Frontal cortex (tissue), 3 donors: ENCODE measurements at regions not wholly inside any gene's neighbourhood (a gene's known extent, or its start where the extent isn't known, plus 50 kb on each side); places are given as distances from the start of the nearest gene placed in this dataset.

Source experiments
- DNase-seq, 2 donors: peaks; one replicate each; pipeline ENCODE4 v3.0.0; 2012; ENCODE audit warnings: low spot score in 2 of 2
- FAIRE-seq: peaks from 2 replicates; lab custom pipeline; 2012; peaks lifted over from hg19 to GRCh38; lab: Jason Lieb, UNC
- donor health status: control.
- donor health status: control.
- donor health status: control.

- FAIRE-seq (no peak), DNase-seq (no peak)
Observed at GRCh38 chr1:229031481-229032341, 239.2 kb upstream of the RAB4A start.

- no peak for DNase-seq
- no peak for FAIRE-seq
Observed at GRCh38 chr1:229032375-229032774, 238.5 kb upstream of the RAB4A start.

DNA sequence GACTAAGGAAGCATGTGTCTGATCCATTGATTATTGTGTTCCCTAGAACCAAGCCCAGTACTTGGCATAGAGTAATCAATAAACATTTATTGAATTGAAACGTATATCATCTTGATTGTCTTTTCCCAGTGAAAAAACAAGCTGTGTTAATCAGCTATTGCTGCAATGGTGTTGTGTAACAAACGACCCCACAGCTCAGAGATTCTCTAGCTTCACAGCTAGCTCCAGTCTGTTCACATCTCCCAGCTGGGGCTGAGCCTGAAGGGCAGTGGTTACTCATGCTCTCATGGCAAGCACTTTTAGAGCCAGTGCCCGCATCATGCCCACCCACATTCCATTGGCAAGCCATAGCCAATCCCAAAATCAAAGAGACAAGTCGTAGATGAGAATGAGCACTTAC is 237.4 kb upstream of the RAB4A start:
- DNase-seq (no peak), FAIRE-seq (no peak)

- no peak for FAIRE-seq
- DNase-seq, result no peak
Observed at GRCh38 chr1:229034342-229034741, 236.6 kb upstream of the RAB4A start.

GRCh38 chr1:229035054-229035747 is 235.7 kb upstream of the RAB4A start:
- DNase-seq (no peak), FAIRE-seq (no peak)

DNA sequence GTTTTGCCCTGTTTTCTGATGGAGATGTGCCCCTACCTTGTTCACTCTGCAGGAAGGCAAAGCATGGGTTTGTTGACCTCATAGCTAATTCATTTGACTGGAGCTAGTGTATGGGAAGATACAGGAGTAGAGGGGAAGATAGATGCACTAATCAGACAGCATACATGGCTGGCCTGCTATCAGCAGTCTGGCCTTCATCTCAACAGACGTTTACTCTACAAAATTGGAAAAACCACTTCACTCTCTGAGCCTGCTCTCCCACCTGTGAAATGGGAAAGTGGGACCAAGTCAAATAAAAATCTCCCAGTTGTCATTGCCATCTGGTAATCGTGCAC is 235.2 kb upstream of the RAB4A start:
- FAIRE-seq, result no peak

GRCh38 chr1:229037806-229038405 is 233.0 kb upstream of the RAB4A start:
- no peak for DNase-seq
- no peak for FAIRE-seq

More for the DNA sequence above, 235.2 kb upstream of the RAB4A start:
- no peak for DNase-seq

GRCh38 chr1:229040630-229041358 is 230.1 kb upstream of the RAB4A start:
- no peak for DNase-seq
- FAIRE-seq, result no peak

- no peak for FAIRE-seq
- no peak for DNase-seq
Observed at GRCh38 chr1:229041946-229042345, 229.0 kb upstream of the RAB4A start.

DNA sequence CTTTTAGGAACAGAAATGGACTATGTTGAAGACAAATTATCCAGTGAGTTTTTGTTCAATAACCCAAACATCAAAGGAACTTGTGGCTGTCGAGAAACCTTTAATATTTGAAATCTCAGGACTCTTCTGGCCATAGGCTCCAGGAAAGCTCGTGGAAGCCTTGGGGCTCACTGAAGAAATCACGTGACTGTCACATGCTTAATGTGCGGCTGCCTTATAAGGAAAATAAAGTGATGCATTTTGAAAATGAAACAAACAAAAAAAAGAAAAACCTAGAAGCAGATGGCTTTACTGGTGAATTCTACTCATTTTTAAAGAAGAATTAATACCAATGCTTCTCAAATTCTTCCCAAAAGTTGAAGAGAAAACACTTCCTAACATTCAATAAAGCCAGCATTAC is 228.4 kb upstream of the RAB4A start:
- FAIRE-seq, result no peak
- DNase-seq, result no peak

DNA sequence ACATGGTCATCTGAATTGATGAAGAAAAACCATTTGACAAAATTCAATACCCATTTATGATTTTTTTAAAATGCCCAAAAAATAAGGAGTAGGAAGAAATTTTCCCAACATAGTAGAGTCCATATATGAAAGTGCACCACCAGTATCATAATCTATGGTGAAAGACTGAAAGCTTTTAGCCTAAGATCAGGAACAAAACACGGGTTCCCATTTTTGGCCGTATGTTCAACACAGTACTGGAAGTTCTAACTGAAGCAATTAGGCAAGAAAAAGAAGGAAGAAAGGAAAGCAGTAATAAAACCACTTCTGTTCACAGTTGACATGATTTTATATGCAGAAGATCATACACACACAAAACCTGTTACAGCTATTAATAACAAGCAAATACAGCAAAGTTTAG is 227.8 kb upstream of the RAB4A start:
- FAIRE-seq (no peak), DNase-seq (no peak)

- DNase-seq (no peak), FAIRE-seq (no peak)
Observed at GRCh38 chr1:229046251-229046853, 224.6 kb upstream of the RAB4A start.

DNA sequence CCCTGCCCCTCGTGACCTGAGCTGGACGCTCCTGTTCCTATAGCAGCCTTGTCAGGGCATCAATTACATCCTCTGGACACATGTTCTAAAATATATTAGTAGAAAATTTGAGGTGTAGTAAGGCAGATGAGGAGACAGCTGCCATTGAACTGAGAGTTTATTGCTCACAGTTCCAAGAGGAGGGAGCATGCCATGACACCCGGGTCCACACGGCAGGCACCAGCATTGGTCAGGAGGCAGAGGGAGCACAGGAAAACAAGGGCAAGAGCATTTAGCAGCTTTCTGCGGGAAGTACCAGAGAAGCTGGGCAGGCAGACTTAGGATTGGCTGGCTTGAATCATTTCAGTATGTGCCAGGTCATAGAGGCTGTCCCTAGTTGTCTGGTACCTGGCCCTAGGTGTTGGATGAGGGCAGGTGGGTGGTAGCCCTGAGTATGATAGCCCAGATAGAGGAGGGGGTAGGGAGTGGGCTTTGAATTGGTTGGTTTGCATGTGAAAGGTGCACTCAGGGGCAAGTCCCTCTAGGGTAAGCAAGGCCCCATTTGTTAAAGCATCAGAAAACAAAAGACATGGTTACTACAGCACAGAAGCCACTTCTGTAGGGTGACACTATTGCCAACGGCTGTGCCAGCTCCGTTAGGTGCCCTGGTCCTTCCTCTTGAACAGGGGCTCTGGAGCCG is 223.6 kb upstream of the RAB4A start:
- DNase-seq (no peak), FAIRE-seq (no peak)

- DNase-seq, result no peak
- no peak for FAIRE-seq
Observed at GRCh38 chr1:229047840-229048620, 222.9 kb upstream of the RAB4A start.

DNA sequence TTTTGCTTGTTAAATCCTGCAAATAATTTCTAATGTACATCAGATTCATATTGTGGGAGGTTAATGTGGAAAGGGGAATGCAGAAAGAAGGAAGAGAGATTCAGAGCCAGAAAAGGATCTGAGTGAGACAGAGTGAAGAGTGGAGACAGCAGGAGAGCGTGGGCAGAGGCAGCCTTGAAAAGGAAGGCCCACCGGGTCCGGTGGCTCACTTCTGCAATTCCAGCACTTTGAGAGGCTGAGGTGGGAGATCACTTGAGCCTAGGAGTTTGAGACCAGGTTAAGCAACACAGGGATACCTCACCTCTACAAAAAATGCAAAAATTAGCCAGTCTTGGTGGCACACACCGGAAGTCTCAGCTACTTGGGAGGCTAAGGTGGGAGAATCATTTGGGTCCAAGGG is 222.0 kb upstream of the RAB4A start:
- FAIRE-seq (no peak), DNase-seq (no peak)

GRCh38 chr1:229056046-229056445 is 214.9 kb upstream of the RAB4A start:
- FAIRE-seq (no peak), DNase-seq (no peak)

DNA sequence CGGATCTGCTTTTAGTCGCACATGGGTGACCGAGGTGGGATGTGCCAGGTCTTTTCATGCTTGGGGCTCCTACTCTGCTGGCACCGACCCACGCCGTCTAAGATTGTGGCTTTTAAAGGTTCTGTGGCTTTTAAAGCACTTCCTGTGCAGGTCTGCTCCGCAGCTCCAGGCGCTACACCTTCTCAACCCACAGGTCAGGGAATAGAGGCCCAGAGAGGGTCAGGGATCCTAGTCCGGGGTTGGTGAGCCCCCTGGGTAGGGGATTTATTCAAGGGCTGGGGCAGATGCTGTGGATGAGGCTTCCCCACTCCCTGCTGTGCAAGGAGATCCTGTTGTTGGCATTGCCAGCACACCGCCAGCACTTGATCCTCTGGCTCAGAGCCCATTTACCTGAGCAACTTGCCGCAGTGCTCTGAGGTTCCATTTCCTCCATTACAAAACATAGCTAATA is 212.8 kb upstream of the RAB4A start:
- FAIRE-seq (no peak), DNase-seq (no peak)

DNA sequence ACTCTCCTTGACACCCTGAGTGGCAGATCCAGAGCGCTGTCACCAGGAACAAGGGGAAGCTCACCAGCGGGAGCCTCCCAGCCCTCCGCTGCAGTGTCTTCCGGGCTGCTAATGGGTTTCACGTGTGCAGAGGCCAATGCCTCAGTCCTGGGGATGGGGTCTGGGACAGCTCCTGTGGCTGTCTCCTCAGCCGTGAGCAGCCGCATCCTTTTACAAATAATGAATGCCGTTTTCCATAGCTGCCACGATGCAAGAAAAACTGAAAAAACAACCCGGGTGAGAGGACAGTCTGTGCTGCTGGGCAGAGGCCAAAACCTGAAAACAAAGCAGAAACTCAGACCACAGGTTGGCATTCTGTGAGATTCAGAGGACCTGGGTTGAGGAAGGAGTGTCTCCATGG is 212.2 kb upstream of the RAB4A start:
- no peak for FAIRE-seq

More for the DNA sequence above, 212.2 kb upstream of the RAB4A start:
- DNase-seq, result no peak
